Bone marrow (tissue), 2 donors: ENCODE measurements at regions not wholly inside any gene's neighbourhood (a gene's known extent, or its start where the extent isn't known, plus 50 kb on each side); places are given as distances from the start of the nearest gene placed in this dataset.
"Not testable (repeated sequence)": the region's sequence is repeated elsewhere in the genome, so short reads cannot be mapped to it uniquely, and the experiment has no call there.

ENCODE experiments used
- DNase-seq, 2 donors: peaks; one replicate each; lab custom pipeline; 2025; lab: John Stamatoyannopoulos, UW

DNA sequence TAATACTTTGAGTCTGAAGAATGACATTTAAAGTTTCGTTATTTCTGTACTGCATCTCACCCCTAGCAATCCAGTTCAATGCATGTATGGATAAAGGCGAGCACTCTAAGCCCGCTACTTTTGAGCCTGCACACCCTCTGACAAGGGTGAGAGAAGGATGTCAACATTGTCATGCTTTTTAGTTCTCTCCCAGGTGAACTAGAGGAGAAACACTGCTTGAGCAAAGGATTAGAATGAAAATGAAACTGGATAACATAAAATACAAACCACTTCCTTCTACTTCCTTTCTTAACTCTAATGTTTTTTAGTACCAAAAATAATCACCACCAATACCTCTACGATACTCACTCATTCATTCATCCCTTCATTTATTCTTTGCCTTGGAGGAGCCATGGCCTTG, 588.7 kb upstream of the NR2F2 start:
- DNase-seq = no peak

DNA sequence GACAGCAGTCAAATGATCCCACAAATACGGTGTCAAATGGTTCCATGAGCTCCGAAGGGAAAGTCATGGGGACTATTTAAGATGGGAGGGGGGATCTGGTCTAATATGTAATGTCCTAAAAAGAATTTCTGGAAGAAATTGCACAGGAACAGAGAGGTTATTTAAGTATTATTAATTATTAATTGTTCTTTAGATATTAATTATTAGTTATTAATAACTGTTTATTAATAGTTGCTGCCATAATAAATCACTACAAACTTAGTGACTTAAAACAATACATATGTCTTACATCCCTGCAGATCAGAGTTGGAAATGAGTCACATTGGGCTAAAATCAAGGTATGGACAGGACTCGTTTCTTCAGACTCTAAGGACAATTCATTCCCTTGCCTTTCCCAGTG, 588.2 kb upstream of the NR2F2 start:
- no peak for DNase-seq

DNA sequence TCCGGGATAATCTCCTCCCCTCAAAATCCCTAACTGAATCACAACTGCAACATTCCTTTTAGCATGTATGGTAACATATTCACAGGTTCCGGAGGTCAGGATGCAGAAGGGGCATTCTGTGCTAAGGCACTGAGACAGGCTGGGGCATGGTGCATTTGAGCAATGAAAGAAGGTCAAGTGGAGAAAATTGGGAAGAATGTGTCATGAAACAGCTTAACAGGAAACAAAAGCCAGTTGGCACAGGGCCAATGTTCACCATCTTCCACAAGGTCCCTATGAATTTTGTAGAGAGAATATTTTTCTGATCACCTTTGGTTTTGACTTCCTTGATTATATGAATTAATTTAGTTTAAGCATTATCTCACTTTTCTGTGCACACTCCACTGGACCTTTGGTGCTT, 587.7 kb upstream of the NR2F2 start:
- no peak for DNase-seq

DNA sequence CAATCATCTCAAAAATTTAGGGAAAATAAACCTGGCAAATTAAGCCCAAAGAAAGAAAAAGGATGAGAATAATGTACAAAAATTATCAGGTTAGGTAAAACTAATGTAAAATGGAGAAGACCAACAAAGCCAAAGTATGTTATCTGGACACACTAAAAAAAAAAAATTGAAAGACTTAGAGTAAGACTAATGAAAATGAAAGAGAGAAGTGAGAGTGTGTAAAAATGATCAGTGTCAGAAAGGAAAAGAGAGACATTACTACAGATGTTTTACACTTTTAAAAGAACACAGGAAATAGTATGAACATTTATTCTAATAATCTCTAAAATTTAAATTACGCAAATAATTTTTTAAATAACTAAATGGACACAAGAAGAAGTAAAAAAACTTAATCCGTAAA, 573.3 kb upstream of the NR2F2 start:
- DNase-seq = no peak

DNA sequence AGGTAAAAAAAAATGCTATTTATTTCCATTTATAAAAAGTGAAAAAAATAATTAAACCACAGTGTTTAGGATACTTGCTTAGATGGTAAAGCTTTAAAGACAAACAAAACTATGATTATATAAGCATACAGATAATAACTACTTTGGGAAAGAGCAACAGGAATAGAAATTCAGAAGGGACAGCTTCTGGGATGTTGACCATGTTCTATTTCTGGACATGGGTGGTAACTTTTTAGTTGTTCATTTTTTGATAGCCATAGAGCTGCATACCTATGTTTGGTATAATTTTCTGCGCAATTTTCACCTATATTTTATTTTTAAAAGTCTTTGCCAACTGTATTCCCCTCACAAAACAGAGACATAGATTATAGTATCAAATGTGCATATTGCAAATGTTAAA, 572.0 kb upstream of the NR2F2 start:
- DNase-seq = no peak

DNA sequence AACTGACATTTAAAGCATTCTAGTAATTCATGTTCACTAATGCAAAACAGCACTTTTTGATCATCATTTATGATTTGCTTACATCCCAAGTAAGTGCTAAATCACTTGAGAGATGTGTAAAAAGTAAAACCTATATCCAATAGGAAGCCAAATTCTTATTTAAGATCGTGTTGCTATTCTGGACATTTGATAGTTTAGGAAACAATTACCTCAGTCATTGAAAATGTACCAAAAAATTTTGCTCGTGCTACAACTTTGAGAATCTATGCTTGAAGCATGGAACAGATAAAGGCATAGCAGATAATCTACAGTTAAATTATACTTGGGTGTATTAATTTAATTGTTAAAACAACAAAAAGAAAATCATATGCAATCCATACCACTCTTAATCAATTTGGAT, 571.6 kb upstream of the NR2F2 start:
- no peak for DNase-seq

DNA sequence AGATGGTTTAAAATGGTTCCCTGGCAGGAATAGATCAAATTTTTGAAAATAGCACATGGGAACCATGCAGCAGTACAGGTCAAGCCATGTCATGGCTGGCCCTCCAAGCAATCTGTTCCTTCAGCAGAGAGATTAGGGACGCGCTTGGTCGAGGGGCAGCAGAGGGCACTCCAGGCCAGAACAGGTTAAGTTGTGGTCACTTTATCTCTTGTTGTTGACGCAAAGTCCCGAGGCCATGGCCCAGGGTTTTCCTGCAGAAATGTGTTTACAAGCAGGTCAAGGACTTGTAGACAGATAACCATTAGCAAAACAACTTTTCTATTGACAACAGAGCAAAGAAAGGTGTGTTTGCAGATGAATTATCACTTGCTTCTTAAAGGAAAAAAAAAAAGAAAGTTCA, 570.0 kb upstream of the NR2F2 start:
- DNase-seq = no peak

DNA sequence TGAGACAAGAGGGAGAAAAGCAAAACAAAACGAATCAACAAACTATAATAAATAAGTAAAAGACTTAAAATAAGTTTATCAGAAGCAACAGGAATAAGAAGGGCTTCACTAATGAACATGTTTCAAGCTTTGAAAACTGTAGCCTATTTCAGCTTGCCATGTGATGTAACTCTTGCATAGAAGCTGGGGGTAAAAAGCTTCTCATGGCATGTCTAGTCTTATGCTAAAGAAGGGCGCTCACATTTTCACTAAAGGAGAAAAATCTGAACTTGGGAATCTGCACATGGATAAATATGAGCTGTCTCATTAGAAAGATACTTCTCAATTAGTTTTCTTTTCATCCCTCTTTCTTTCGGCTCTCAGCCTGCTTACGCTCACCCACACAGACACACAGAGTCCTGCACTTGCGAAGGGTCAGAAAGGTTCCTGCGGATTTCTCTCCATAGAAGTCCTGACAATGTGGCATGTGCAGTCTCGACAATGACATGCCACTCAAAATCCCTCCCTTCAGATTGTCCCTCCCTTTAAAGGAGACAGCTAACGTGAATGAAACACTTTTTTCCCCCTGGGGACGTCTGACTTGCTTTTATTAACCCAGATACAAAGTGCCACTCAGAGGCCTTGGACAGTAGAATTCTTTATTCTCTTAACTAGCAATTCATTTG, 568.9 kb upstream of the NR2F2 start:
- DNase-seq = no peak

DNA sequence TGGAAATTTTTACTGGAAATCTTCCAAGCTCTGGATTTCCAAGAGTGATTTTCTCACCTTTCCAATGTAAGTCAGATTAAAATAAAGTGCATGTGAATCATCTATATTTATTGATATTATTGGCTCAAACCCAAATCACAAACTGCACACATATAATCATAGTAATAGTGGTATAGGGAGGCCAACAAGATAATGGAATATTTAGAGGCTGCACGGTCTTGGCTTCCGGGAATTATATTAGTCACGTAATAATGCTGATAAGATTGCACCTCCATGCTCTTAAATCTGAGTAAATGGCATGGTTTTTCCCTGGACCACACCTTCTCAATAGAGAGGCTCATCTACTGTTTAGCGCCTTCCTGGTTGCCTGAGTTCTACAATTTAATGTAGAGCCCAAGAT, 567.1 kb upstream of the NR2F2 start:
- DNase-seq = no peak

DNA sequence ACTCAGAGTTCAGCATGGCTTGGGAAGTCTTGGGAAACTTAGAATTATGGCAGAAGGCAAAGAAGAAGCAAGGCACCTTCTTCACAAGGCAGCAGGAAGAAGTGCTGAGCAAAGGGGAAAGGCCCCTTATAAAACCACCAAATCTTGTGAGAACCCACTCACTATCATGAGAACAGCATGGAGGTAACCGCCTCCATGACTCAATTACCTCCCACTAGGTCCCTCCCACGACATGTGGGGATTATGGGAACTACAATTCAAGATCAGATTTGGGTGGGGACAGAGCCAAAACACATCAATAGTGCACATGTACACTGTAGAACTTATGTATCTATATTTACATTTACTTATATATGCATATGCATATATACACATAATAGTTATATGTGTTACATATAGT, 565.3 kb upstream of the NR2F2 start:
- no peak for DNase-seq

DNA sequence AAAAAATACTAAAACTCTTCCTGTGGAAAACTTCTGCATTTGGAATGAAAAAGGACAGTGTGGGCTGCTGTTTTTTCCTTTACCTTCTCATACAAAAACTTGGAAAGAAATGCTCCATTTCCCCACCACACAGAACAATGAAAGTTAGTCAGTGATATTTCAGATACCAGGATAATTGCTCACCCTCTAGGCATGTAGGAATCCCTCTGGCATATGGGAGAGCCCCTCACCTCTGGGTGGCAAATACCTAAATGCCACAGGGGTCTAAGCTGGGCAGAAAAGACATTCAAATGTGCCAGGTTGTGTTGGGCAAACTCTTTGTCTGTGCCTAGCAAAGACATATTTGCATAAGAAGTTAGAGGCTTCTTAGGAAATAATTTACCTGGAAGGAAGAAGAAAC, 560.3 kb upstream of the NR2F2 start:
- DNase-seq = no peak

DNA sequence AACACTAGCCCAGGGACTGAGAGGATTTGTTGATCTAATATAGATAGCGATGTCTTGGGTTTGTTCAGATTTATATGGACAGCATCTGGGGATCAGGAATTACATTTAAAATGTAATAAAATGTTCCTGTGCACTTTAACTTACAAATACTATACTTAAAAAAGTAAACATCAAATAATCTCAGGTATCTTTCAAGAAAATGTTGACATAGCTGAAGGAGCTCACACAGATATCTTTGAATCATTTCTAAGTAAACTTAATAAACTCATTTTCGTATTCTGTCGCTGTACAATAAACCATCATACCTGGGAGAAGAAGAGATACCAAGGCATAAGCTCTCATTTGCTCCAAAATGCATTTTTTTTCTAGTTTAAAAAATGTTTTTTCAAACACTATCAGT, 557.5 kb upstream of the NR2F2 start:
- no peak for DNase-seq

DNA sequence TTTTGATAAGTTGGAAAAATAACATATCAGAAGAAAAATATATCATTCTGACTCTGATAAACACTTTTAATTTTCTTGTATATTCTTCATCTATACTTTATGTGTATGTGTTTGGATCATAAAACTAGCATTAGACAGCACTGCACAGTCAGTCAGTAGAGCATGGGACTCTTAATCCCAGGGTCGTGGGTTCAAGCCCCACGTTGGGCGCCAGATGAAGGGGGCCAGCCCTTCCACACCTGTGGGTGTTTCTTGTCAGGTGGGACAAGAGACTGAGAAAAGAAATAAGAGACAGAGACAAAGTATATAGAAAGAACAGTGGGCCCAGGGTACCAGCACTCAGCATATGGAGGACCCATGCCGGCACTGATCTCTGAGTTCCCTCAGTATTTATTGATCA, 546.0 kb upstream of the NR2F2 start:
- DNase-seq = no peak

DNA sequence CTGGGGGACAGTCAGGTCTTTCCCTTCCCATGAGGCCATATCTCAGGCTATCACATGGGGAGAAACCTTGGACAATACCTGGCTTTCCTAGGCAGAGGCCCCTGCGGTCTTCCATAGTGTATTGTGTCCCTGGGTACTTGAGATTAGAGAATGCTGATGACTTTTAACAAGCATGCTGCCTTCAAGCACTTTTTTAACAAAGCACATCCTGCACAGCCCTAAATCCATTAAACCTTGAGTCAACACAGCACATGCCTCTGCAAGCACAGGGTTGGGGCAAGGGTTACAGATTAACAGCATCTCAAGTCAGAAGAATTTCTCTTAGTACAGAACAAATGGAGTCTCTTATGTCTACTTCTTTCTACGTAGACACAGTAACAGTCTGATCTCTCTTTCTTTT, 545.2 kb upstream of the NR2F2 start:
- not testable (repeated sequence) for DNase-seq

DNA sequence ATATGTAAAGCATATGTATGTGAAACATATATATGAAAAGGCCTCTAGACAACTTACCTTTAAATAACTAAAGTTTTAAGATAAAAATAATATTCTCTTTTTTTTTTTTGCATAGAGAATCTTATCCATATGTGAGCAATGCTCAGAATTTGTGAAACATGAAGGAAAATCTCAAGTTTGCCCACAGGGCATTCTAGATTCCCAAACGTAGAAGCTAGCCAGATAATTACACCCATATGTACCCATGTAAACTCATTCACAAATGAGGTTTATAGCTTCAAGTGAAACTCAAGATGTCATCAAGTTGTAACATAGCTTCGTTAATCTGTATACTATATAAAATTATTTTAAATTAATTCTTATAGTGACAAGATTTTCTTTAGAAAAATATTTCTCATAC, 537.3 kb upstream of the NR2F2 start:
- DNase-seq = no peak

DNA sequence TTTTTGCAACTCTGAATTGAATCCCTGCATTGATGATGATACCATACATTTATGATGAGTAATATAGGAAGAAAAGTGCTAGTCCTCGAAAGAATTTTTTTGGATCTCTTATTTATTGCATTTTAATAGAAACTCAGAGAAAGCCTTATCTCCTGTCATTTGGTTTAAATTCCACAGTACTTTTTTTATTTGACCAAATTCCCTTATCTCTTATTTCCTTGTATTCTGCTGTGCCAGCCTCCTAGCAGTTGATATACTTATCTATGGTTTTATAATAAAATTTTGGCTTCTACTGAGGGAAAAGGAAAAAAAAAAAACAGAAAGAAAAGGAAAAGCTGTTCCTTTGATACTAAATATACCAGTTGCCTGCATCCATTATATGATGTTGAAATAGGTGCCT, 535.1 kb upstream of the NR2F2 start:
- no peak for DNase-seq

DNA sequence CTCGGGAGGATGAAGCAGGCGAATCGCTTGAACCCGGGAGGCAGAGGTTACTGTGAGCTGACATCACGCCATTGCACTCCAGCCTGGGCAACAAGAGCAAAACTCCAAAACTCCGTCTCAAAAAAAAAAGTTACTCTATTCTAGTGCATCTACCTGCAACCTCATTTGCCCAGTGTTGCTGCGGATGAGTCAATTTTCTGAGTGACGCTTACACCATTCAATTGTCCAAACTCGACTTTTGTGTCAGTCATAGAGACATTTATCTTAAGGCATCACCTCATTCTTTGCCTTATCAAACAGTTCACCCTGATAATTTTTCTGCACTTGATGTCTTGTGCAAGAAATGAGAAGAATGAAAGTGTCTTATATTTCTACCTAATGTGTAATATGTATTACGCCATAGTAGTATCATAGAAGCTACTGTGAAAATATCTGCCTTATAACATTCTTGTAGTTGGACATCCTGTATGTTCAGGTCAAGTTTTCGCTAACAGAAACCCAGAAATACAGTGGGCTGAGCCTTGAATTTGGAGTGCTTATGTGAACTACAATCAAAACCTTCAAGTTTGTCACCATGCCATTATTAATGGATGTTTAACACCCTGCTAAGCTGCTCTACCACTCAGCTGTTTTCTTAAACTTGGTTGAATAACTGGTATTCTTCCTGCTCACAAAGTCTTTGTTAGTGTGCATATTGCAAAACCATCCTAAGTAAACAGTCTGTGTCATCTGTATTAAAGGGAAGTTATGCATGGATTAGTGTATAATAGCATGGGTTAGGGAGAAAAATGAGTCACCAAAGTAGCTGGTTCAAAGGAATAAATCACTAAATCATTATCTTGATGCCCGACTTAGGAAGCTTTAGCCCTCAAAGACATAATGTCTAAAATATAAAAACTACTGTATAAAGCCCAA, 531.0 kb upstream of the NR2F2 start:
- DNase-seq = no peak

DNA sequence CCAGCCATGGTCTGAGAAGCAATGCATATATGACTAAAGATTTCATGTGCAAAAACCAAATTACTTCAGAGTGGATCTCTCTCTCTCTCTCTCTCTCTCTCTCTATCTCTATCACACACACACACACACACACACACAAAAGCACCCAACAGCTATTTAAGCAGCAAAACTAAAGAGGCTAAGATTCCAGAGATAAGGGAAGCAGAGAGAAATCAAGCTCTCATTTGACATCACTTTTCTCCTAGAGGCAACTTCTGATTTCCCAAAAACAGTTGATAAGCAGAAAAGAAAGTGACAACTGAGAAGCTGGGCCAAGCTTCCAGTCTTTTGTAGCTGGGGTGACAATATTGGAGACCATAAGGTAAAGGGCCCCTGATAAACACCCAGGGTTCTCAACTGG, 526.0 kb upstream of the NR2F2 start:
- DNase-seq = no peak

DNA sequence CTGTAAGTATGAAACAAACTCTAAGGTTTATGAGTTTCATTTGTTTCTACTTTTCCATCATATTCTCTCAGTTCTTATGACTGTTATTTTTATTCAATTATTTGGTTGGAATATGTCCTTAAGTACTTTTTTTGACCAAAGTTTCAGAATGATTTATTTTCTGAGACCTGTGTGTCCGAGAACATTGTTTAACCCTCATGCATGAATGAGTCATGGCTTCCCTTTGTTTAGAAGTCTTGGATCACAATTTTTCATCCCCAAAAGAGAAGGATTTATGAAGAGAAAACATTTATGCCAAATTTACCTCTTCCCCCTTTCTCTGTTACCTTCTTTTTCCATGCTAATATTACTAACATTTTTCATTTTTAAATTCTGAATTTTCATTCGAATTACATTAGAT, 518.0 kb upstream of the NR2F2 start:
- DNase-seq = no peak

DNA sequence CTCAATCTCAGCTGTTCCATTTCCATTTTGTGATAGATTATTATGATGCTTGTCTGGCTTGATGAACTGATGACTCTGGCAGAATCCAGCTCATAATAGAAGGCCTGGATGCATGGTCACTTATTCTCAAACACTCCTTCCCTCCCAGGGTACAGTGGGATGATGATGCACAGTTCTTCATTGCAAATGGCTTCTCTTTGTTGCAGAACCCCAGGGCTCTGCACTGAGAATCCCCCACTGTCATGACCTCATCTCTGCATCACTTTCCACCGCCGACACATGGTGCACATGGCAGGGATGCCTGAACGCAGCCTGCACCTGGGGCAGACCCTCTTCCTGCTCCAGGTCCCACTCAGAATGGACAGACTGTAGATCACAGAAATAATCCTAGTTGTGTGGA, 515.6 kb upstream of the NR2F2 start:
- no peak for DNase-seq

DNA sequence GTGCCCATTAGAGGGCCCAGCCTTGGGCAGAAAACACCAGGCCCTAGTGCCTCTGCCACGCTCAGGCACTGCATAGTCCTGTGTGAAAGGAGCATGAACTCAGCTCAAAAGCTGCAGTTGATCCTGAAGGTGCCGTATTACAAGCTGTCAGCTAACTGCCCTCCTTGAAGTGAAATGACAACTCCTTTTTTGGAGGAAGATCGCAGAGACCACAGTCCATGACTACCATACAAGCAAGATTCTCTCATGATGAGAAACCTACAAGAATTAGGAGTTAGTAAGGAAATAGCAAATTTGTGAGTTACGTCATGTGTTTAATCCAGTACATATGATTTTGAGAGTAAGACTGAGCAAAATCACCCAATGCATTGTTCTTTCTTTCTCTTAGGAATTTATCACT, 513.9 kb upstream of the NR2F2 start:
- DNase-seq = no peak

DNA sequence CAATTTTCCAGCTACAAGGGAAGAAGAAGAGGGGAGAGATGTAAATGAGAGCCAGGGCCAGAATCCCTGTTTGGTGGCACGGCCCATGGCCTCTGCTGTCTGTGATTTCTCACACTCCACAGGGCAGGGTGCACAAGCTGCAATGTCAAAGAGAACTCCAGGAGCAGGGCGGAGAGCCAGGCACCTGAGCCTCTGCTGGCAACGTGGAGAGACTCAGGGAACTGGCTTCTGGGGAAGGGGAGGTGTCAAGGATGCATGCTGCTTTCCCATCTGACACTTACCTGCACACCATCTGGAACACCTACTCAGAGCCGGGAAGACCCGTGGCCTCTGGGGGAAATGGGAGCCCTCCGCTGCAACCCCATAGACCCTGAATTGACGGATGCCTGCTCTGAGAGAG, 507.5 kb upstream of the NR2F2 start:
- no peak for DNase-seq

DNA sequence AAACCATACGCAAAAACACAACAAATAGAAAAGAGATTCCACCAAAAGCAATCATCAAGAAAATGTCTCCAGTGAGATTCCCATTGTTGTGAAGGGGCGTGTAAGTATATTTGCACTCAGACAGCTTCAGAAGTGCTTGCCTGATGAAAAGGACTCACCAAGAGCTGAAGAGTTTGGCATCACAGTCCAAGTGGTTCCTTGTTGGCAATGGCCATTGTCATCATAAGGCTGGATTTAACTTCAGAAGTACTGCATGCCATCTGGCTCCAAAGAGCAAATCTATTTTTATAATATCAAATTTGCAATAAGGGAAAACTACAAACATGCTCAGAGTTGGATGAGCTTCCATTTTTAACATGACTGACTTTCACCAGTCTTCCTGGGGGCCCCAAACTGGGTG, 505.3 kb upstream of the NR2F2 start:
- DNase-seq = no peak
